BLaER1 treated with 17β-estradiol and CSF1 and Interleukin-3, amounts not matched to agents 10 nM and 100 nM (cell line): ENCODE measurements at regions not wholly inside any gene's neighbourhood (a gene's known extent, or its start where the extent isn't known, plus 50 kb on each side); places are given as distances from the start of the nearest gene placed in this dataset.

Experiments used
- H3K27ac ChIP-seq, 11 experiments: shearing (Covaris generic); formaldehyde crosslinking; 2 replicates each; pipeline ENCODE4 v1.8.1; 2022
- H3K27me3 ChIP-seq, 11 experiments: shearing (Covaris generic); formaldehyde crosslinking; 2 replicates each; pipeline ENCODE4 v1.8.1; 2022
- H3K36me3 ChIP-seq, 11 experiments: shearing (Covaris generic); formaldehyde crosslinking; 2 replicates each; pipeline ENCODE4 v1.8.1; 2022
- H3K4me1 ChIP-seq, 10 experiments: shearing (Covaris generic); formaldehyde crosslinking; 2 replicates each; pipeline ENCODE4 v1.8.1; 2022
- H3K4me2 ChIP-seq, 11 experiments: shearing (Covaris generic); formaldehyde crosslinking; 2 replicates each; pipeline ENCODE4 v1.8.1; 2022
- H3K4me3 ChIP-seq, 10 experiments: shearing (Covaris generic); formaldehyde crosslinking; 2 replicates each; pipeline ENCODE4 v1.8.1; 2022
- H3K9ac ChIP-seq, 11 experiments: shearing (Covaris generic); formaldehyde crosslinking; 2 replicates each; pipeline ENCODE4 v1.8.1; 2022
- H3K9me3 ChIP-seq, 11 experiments: shearing (Covaris generic); formaldehyde crosslinking; replicated peaks in 1 of 11; 2 replicates each; pipeline ENCODE4 v1.8.1; 2022
- H4K20me1 ChIP-seq, 11 experiments: shearing (Covaris generic); formaldehyde crosslinking; 2 replicates each; pipeline ENCODE4 v1.8.1; 2022
- Cebpa-rat ChIP-seq, 11 experiments: shearing (Covaris generic); IDR thresholded peaks; 2 replicates each; pipeline ENCODE4 v1.8.1; 2022

DNA sequence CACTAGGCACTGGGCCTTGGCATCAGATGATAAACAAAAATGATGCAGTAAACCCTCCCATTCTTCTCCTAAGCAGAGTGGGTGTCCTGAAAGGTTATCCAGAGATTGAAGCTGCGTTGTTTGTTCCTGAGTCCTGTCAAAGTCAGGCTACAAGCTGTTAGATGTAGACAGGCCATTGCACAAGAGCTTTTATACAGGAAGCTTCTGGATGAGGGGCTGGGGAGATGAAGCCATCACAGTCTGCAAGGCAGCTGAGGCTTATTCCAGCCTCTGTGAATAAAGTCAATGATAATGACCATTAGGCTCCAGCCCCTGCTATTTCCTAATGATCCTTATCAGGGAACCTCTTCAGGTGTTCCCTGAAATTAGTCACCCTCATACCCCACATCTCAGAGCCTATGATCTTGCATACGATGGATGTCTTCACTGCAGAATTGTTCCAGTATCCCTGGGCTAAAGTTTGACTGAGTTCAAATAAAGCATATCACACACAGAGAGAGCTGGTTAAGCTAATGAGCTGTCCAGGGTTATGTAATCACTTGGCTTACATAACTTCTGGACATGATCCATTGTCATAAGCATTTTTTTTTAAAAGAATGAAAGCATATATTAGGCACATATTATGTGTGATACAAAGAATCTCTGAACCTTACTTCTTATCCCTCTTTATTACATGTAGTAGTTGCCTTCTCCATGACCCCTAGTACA lies 337.1 kb upstream of the OR4E1 start:
- no peak for TF ChIP-seq Cebpa-rat (IDR thresholded peaks at IDR 0.05)
- Histone ChIP-seq H3K9ac (no peak overlapping the region), H3K9me3 (peaks cover 0 to 10% (median 0%) of the 10 kb centered on the region in 11 experiments; a peak in 6 of 22 replicates), H3K36me3 (no peaks in the 10 kb centered on the region), H3K4me2 (no peak overlapping the region), H3K27ac (no peak overlapping the region), H3K4me3 (no peak overlapping the region), H3K4me1 (0 out of 20 replicates have a peak, but pooled peaks cover 0 to 5% (median 0%) of the 10 kb centered on the region in 10 experiments), H4K20me1 (no peaks in the 10 kb centered on the region), H3K27me3 (peaks cover 0 to 4% (median 0%) of the 10 kb centered on the region in 11 experiments; a peak in 1 of 22 replicates)

DNA sequence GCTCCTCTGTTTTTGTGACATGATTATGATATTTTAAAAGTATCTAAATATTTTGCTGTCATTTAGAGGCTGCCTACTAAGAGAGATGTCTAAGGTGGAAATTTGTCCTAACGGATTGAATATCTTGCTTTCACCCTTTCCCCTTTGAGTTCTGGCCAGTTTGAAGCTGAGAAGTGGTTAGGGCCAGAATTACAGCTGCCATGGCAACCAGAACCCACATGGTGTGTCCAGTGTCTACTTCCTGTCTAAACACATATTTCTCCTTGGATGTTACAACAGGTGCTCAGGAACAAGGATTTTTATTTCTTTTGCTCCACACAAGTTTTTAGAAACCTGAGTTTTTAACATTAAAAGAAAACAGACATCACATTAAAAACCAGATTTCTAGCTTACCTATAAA lies 335.1 kb upstream of the OR4E1 start:
- H3K27me3 ChIP-seq, result no peaks in the 10 kb centered on the region; a peak in 1 of 22 replicates
- peaks cover 0 to 10% (median 0%) of the 10 kb centered on the region in 11 experiments; a peak in 6 of 22 replicates for H3K9me3 ChIP-seq
- H3K27ac ChIP-seq, result no peak overlapping the region
- no peak for TF ChIP-seq Cebpa-rat (IDR thresholded peaks at IDR 0.05)
- H4K20me1 ChIP-seq, result no peaks in the 10 kb centered on the region
- no peak overlapping the region for H3K4me2 ChIP-seq
- H3K36me3 ChIP-seq, result no peaks in the 10 kb centered on the region
- H3K9ac ChIP-seq, result no peak overlapping the region
- 0 out of 20 replicates have a peak, but pooled peaks cover 0 to 5% (median 0%) of the 10 kb centered on the region in 10 experiments for H3K4me1 ChIP-seq
- H3K4me3 ChIP-seq, result no peak overlapping the region

DNA sequence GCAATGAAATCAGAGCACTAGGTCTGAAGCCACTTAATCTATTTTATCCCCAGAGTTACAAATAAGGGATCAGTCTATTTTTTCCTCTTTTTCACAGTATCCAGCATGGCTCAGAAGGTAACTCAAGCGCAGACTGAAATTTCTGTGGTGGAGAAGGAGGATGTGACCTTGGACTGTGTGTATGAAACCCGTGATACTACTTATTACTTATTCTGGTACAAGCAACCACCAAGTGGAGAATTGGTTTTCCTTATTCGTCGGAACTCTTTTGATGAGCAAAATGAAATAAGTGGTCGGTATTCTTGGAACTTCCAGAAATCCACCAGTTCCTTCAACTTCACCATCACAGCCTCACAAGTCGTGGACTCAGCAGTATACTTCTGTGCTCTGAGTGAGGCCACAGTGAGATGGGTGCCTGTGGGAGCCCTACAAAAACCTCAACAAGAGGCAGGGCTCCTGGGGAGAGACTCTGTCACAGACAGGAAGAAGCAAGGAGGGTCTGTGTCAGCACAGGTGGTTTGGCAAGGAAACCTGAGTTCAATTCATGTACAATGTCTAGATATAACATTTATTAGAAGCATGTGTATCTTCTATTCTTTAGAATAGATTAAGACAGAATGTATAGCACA lies 334.3 kb upstream of the OR4E1 start:
- H3K27ac ChIP-seq, result no peak overlapping the region

DNA sequence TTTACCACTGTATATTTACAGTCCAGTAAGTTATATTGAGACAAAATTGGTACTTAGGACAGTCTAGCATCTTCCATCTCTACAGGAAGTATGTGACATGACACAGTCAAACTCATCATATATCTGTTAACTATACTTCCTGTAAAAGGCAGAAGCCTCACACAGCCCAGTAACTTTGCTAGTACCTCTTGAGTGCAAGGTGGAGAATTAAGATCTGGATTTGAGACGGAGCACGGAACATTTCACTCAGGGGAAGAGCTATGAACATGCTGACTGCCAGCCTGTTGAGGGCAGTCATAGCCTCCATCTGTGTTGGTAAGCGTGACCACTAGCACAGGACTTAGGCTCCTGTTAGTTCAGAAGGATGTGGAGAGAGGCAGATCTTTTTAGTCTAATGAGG lies 333.7 kb upstream of the OR4E1 start:
- no peaks in the 10 kb centered on the region; a peak in 1 of 22 replicates for H3K27me3 ChIP-seq
- H4K20me1 ChIP-seq, result no peaks in the 10 kb centered on the region
- H3K9ac ChIP-seq, result no peak overlapping the region
- peaks cover 0 to 10% (median 0%) of the 10 kb centered on the region in 11 experiments; a peak in 6 of 22 replicates for H3K9me3 ChIP-seq
- H3K4me2 ChIP-seq, result no peak overlapping the region
- no peaks in the 10 kb centered on the region for H3K36me3 ChIP-seq
- no peak overlapping the region for H3K4me3 ChIP-seq
- 0 out of 20 replicates have a peak, but pooled peaks cover 0 to 2% (median 0%) of the 10 kb centered on the region in 10 experiments for H3K4me1 ChIP-seq
- no peak for TF ChIP-seq Cebpa-rat (IDR thresholded peaks at IDR 0.05)
- no peak overlapping the region for H3K27ac ChIP-seq

More for the DNA sequence above, 334.3 kb upstream of the OR4E1 start:
- no peaks in the 10 kb centered on the region for H3K36me3 ChIP-seq
- no peak overlapping the region for H3K4me2 ChIP-seq
- H3K27me3 ChIP-seq, result no peaks in the 10 kb centered on the region; a peak in 1 of 22 replicates
- H4K20me1 ChIP-seq, result no peaks in the 10 kb centered on the region
- H3K9me3 ChIP-seq, result peaks cover 0 to 10% (median 0%) of the 10 kb centered on the region in 11 experiments; a peak in 6 of 22 replicates
- no peak overlapping the region for H3K4me3 ChIP-seq
- TF ChIP-seq Cebpa-rat (IDR thresholded peaks at IDR 0.05), result no peak
- H3K9ac ChIP-seq, result no peak overlapping the region
- H3K4me1 ChIP-seq, result 0 out of 20 replicates have a peak, but pooled peaks cover 0 to 5% (median 0%) of the 10 kb centered on the region in 10 experiments

DNA sequence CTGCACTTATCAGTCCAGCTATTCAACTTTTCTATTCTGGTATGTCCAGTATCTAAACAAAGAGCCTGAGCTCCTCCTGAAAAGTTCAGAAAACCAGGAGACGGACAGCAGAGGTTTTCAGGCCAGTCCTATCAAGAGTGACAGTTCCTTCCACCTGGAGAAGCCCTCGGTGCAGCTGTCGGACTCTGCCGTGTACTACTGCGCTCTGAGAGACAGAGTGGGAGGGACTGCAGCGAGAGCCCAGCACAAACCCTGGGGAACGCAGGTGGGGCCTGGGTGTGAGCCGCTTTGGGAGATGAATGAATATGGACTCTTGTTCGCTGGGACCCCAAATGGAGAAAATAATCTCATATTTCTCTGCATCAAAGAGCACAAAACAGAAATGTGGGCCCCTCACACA lies 329.8 kb upstream of the OR4E1 start:
- H4K20me1 ChIP-seq, result no peaks in the 10 kb centered on the region
- TF ChIP-seq Cebpa-rat (IDR thresholded peaks at IDR 0.05), result no peak
- H3K27me3 ChIP-seq, result no peaks in the 10 kb centered on the region
- H3K4me3 ChIP-seq, result no peak overlapping the region
- no peaks in the 10 kb centered on the region for H3K4me1 ChIP-seq
- no peaks in the 10 kb centered on the region for H3K36me3 ChIP-seq
- no peak overlapping the region for H3K27ac ChIP-seq
- no peak overlapping the region for H3K9ac ChIP-seq
- H3K4me2 ChIP-seq, result no peak overlapping the region
- H3K9me3 ChIP-seq, result peaks cover 0 to 10% (median 0%) of the 10 kb centered on the region in 11 experiments; a peak in 6 of 22 replicates

DNA sequence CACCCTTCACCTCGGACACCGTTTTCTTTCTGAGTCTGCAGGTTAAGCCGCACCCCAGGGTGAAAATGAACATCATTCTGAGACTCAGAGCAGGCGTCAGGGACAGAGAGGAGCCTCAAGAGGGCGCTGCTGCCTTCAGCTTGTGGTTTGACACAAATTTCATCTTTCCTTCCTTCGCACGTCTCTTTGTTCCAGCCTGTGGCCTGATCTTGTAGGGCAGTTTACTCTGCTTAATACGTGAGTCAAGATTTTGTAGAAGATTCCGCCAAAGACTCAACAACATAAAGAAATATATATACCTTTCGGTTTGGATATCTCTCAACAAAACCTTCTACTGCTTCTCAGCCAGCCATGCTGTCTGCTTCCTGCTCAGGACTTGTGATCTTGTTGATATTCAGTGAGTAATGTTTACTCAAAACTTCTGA lies 329.3 kb upstream of the OR4E1 start:
- Histone ChIP-seq H4K20me1 (no peaks in the 10 kb centered on the region), H3K9ac (no peak overlapping the region), H3K9me3 (peaks cover 0 to 8% (median 0%) of the 10 kb centered on the region in 11 experiments; a peak in 6 of 22 replicates), H3K4me3 (no peak overlapping the region), H3K27ac (no peak overlapping the region), H3K4me2 (no peak overlapping the region), H3K36me3 (no peaks in the 10 kb centered on the region), H3K27me3 (no peaks in the 10 kb centered on the region), H3K4me1 (0 out of 20 replicates have a peak, but pooled peaks cover 0 to 5% (median 0%) of the 10 kb centered on the region in 10 experiments)
- no peak for TF ChIP-seq Cebpa-rat (IDR thresholded peaks at IDR 0.05)

DNA sequence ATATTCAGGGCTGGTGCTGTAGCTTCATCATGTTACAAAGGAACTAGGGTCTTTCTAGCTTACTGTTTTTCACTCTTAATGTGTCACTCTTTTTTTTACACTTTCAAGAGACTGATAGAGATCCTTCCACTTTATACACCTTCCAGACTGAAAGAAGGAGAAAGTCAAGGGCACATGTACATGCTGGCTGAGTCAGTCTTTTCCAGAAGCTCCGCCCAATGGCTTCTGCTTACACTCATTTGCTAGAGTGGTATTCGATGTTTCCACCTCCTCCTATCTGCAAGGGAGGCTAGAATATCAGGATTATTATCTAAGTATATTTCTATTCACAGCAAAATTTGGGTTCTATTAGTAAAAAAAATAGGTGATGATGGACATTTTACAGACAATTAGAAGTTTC lies 325.8 kb upstream of the OR4E1 start:
- Histone ChIP-seq H3K27me3 (no peaks in the 10 kb centered on the region), H3K27ac (no peak overlapping the region), H3K4me2 (no peak overlapping the region), H3K4me3 (no peak overlapping the region), H3K9ac (no peak overlapping the region), H3K4me1 (0 out of 20 replicates have a peak, but pooled peaks cover 0 to 7% (median 0%) of the 10 kb centered on the region in 10 experiments), H3K36me3 (no peaks in the 10 kb centered on the region), H3K9me3 (no peaks in the 10 kb centered on the region), H4K20me1 (no peaks in the 10 kb centered on the region)
- TF ChIP-seq Cebpa-rat (IDR thresholded peaks at IDR 0.05), result no peak

DNA sequence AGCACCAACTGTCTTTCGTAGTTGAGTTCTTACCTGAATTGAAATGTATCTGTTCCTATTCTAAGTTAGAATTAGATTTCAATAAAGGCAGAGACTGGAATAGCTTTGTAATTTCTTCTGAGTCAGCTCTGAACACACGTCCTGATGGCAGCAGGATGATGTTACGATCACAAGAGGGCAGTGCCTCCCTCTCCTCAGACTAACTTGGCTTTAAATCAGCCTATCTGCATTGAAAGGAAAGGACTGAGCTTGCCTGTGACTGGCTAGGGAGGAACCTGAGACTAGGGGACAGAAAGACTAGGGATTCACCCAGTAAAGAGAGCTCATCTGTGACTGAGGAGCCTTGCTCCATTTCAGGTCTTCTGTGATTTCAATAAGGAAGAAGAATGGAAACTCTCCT lies 323.7 kb upstream of the OR4E1 start:
- Histone ChIP-seq H3K9me3 (no peaks in the 10 kb centered on the region), H3K36me3 (no peaks in the 10 kb centered on the region), H4K20me1 (no peaks in the 10 kb centered on the region), H3K9ac (no peak overlapping the region), H3K27me3 (no peaks in the 10 kb centered on the region), H3K4me2 (no peak overlapping the region), H3K27ac (no peak overlapping the region), H3K4me3 (no peak overlapping the region), H3K4me1 (0 out of 20 replicates have a peak, but pooled peaks cover 0 to 7% (median 0%) of the 10 kb centered on the region in 10 experiments)
- TF ChIP-seq Cebpa-rat (IDR thresholded peaks at IDR 0.05), result no peak

DNA sequence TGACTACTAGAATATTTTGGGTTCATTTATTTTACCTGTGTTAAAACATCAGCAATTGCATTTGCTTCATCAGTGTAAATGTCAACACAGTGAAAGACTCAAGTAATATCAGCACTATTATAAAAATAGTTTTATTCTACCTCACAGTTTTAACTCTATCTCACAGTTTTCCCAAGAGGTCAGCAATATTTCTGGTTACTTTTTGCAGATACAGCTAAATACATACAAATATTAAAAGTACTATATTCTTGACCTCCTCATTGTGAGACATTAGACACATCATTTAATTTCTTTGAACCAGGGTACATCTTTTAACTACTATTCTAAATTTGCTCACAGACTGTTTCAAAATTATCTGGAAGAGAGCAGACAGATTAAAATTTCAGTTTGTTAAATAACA lies 321.7 kb upstream of the OR4E1 start:
- no peaks in the 10 kb centered on the region for H4K20me1 ChIP-seq
- no peaks in the 10 kb centered on the region for H3K36me3 ChIP-seq
- H3K27ac ChIP-seq, result no peak overlapping the region
- H3K4me1 ChIP-seq, result 0 out of 20 replicates have a peak, but pooled peaks cover 0 to 7% (median 0%) of the 10 kb centered on the region in 10 experiments
- no peaks in the 10 kb centered on the region for H3K9me3 ChIP-seq
- H3K9ac ChIP-seq, result no peak overlapping the region
- H3K4me3 ChIP-seq, result no peak overlapping the region
- TF ChIP-seq Cebpa-rat (IDR thresholded peaks at IDR 0.05), result no peak
- H3K4me2 ChIP-seq, result no peak overlapping the region
- no peaks in the 10 kb centered on the region for H3K27me3 ChIP-seq
